ENCODE measurements at regions not wholly inside any gene's neighbourhood (a gene's known extent, or its start where the extent isn't known, plus 50 kb on each side); places are given as distances from the start of the nearest gene placed in this dataset.

DNA sequence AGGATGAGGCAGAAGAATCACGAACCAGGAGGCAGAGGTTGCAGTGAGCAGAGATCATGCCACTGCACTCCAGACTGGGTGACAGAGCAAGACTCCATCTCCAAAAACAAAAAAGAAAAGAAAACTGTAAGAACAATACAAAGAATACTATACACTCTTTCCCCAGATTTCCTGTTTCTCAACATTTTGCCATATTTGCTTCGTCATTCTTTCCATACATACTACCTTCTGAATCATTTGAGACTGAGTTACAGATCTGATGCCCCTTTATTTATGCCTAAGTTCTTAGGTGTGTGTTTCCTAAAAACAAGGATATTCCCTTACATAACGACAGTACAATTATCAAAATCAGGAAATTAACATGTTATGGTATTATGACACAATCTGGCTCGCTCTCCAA is 168.4 kb upstream of the CELF2 start:
- H3K4me3 ChIP-seq (ENCODE audit: low read depth, low read length, poor library complexity, severe bottlenecking) = no peak overlapping the region
- TF ChIP-seq, protein P1, sequence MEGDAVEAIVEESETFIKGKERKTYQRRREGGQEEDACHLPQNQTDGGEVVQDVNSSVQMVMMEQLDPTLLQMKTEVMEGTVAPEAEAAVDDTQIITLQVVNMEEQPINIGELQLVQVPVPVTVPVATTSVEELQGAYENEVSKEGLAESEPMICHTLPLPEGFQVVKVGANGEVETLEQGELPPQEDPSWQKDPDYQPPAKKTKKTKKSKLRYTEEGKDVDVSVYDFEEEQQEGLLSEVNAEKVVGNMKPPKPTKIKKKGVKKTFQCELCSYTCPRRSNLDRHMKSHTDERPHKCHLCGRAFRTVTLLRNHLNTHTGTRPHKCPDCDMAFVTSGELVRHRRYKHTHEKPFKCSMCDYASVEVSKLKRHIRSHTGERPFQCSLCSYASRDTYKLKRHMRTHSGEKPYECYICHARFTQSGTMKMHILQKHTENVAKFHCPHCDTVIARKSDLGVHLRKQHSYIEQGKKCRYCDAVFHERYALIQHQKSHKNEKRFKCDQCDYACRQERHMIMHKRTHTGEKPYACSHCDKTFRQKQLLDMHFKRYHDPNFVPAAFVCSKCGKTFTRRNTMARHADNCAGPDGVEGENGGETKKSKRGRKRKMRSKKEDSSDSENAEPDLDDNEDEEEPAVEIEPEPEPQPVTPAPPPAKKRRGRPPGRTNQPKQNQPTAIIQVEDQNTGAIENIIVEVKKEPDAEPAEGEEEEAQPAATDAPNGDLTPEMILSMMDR (IDR thresholded peaks at IDR 0.05; ENCODE audit: low read length) = no peak
- TF ChIP-seq EZH2 (IDR thresholded peaks at IDR 0.05; ENCODE audit: borderline replicate concordance, low read length) = no peak
- H3K79me2 ChIP-seq (ENCODE audit: insufficient read depth, low read length) = no peaks in the 10 kb centered on the region
- no peaks in the 10 kb centered on the region for H4K20me1 ChIP-seq (ENCODE audit: insufficient read depth, low read length)
- H3K9me3 ChIP-seq (ENCODE audit: low read length) = no peaks in the 10 kb centered on the region
- H3F3A ChIP-seq (ENCODE audit: insufficient read depth, low read length) = no peaks in the 10 kb centered on the region
- H3K27me3 ChIP-seq (ENCODE audit: insufficient read depth, low read length) = no peaks in the 10 kb centered on the region
- H3K27ac ChIP-seq (ENCODE audit: low read depth, low read length, poor library complexity, severe bottlenecking) = no peak overlapping the region
- H2AFZ ChIP-seq (ENCODE audit: low read length) = no peak overlapping the region
- no peaks in the 10 kb centered on the region for H3K9me2 ChIP-seq (ENCODE audit: low read depth, low read length)
- H3K36me3 ChIP-seq (ENCODE audit: insufficient read depth, low read length) = no peaks in the 10 kb centered on the region
- H3K4me2 ChIP-seq (ENCODE audit: low read length) = no peak overlapping the region
- H3K9ac ChIP-seq (ENCODE audit: low read length) = no peak overlapping the region
- H3K4me1 ChIP-seq (ENCODE audit: insufficient read depth, low read length, severe bottlenecking) = no peaks in the 10 kb centered on the region

DNA sequence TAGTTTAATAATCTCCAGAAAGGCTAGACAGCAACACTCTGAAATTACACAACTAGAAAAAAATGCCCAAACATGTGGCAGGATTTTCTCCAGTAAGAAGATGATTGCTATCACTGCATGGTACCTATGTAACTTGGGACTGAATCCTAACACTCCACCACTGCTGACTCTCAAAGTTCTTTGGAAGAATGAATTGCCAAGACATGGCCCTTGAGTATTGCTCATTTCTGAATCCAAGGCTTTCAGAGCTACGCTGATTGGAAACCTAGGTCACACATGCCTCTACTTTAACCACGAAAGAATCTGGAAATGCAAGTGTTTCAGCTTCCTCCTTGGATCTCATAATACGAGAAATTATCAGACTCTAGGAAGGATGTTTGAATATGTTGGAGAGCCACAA is 167.5 kb upstream of the CELF2 start:
- no peaks in the 10 kb centered on the region for H3K79me2 ChIP-seq (ENCODE audit: insufficient read depth, low read length)
- no peak overlapping the region for H3K4me2 ChIP-seq (ENCODE audit: low read length)
- no peak overlapping the region for H3K27ac ChIP-seq (ENCODE audit: low read depth, low read length, poor library complexity, severe bottlenecking)
- H2AFZ ChIP-seq (ENCODE audit: low read length) = no peak overlapping the region
- H4K20me1 ChIP-seq (ENCODE audit: insufficient read depth, low read length) = no peaks in the 10 kb centered on the region
- no peaks in the 10 kb centered on the region for H3K27me3 ChIP-seq (ENCODE audit: insufficient read depth, low read length)
- H3K4me1 ChIP-seq (ENCODE audit: insufficient read depth, low read length, severe bottlenecking) = no peaks in the 10 kb centered on the region
- no peaks in the 10 kb centered on the region for H3K9me2 ChIP-seq (ENCODE audit: low read depth, low read length)
- no peaks in the 10 kb centered on the region for H3K36me3 ChIP-seq (ENCODE audit: insufficient read depth, low read length)
- H3K9me3 ChIP-seq (ENCODE audit: low read length) = no peaks in the 10 kb centered on the region
- TF ChIP-seq, protein P1 (IDR thresholded peaks at IDR 0.05; ENCODE audit: low read length) = no peak
- no peak for TF ChIP-seq EZH2 (IDR thresholded peaks at IDR 0.05; ENCODE audit: borderline replicate concordance, low read length)
- no peaks in the 10 kb centered on the region for H3F3A ChIP-seq (ENCODE audit: insufficient read depth, low read length)
- H3K9ac ChIP-seq (ENCODE audit: low read length) = no peak overlapping the region
- no peak overlapping the region for H3K4me3 ChIP-seq (ENCODE audit: low read depth, low read length, poor library complexity, severe bottlenecking)

DNA sequence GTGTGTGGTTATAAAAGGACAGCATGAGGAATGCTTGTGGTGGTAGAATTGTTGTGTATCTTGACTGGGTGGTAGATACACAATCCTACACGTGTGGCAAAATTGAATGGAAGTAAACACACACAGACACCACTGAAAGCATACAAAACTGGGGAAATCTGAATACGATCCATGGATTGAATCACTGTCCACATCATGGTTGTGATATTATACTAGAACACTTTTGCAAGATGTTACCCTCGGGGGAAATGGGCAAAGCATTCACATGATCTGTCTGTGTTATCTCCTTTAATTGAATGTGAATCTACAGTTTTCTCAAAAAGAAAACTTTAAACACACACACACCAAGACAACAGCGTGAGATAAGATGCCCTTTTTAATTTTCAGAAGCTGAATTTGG is 165.2 kb upstream of the CELF2 start:
- Histone ChIP-seq H3K79me2 (ENCODE audit: insufficient read depth, low read length) (no peaks in the 10 kb centered on the region), H2AFZ (ENCODE audit: low read length) (no peak overlapping the region), H3K4me2 (ENCODE audit: low read length) (no peak overlapping the region), H3F3A (ENCODE audit: insufficient read depth, low read length) (no peaks in the 10 kb centered on the region), H3K36me3 (ENCODE audit: insufficient read depth, low read length) (no peaks in the 10 kb centered on the region), H3K9me3 (ENCODE audit: low read length) (no peaks in the 10 kb centered on the region), H3K4me1 (ENCODE audit: insufficient read depth, low read length, severe bottlenecking) (no peaks in the 10 kb centered on the region), H3K27me3 (ENCODE audit: insufficient read depth, low read length) (no peaks in the 10 kb centered on the region), H3K9me2 (ENCODE audit: low read depth, low read length) (no peaks in the 10 kb centered on the region), H3K27ac (ENCODE audit: low read depth, low read length, poor library complexity, severe bottlenecking) (no peak overlapping the region), H3K9ac (ENCODE audit: low read length) (no peak overlapping the region), H4K20me1 (ENCODE audit: insufficient read depth, low read length) (no peaks in the 10 kb centered on the region), H3K4me3 (ENCODE audit: low read depth, low read length, poor library complexity, severe bottlenecking) (no peak overlapping the region)
- no peak for TF ChIP-seq EZH2 (IDR thresholded peaks at IDR 0.05; ENCODE audit: borderline replicate concordance, low read length)
- TF ChIP-seq, protein P1 (IDR thresholded peaks at IDR 0.05; ENCODE audit: low read length) = no peak
